ENCODE measurements at regions not wholly inside any gene's neighbourhood (a gene's known extent, or its start where the extent isn't known, plus 50 kb on each side); places are given as distances from the start of the nearest gene placed in this dataset.

- TF ChIP-seq CTCF (IDR thresholded peaks at IDR 0.05; ENCODE audit: low read length): no peak
- no peak for TF ChIP-seq EZH2 (IDR thresholded peaks at IDR 0.05; ENCODE audit: borderline replicate concordance, low read length)
Measured at GRCh38 chr2:234671716-234672115, 174.8 kb upstream of the ARL4C start.

Measured in OCI-LY1 (cell line).